ENCODE measurements at regions not wholly inside any gene's neighbourhood (a gene's known extent, or its start where the extent isn't known, plus 50 kb on each side); places are given as distances from the start of the nearest gene placed in this dataset.

DNA sequence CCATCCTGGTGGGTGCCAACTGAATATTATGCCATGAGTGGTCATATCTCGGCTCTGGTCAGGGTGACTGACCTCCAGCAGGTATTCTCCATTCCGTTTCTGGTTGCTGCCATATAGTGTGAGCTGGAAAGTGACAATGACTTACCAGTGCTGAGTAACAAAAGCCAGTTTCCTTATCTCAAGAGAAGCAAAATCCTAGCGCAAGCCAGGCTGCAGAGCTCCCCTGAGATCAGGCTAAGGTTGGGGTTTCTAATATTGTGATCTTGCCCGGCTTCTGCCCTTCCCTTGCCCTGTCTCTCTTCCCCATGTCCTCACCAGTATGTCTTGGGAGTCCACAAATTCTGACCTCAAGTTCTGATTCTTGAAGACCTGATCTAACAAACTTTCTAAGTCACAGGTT lies 271.3 kb upstream of the SPTLC3 start:
- no peak for DNase-seq (ENCODE audit: unreplicated experiment)
- TF ChIP-seq, protein P1, sequence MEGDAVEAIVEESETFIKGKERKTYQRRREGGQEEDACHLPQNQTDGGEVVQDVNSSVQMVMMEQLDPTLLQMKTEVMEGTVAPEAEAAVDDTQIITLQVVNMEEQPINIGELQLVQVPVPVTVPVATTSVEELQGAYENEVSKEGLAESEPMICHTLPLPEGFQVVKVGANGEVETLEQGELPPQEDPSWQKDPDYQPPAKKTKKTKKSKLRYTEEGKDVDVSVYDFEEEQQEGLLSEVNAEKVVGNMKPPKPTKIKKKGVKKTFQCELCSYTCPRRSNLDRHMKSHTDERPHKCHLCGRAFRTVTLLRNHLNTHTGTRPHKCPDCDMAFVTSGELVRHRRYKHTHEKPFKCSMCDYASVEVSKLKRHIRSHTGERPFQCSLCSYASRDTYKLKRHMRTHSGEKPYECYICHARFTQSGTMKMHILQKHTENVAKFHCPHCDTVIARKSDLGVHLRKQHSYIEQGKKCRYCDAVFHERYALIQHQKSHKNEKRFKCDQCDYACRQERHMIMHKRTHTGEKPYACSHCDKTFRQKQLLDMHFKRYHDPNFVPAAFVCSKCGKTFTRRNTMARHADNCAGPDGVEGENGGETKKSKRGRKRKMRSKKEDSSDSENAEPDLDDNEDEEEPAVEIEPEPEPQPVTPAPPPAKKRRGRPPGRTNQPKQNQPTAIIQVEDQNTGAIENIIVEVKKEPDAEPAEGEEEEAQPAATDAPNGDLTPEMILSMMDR (IDR thresholded peaks at IDR 0.05; ENCODE audit: unreplicated experiment) = no peak
- no TSS peak for BruUV-seq (replicated peaks)
- Mint-ChIP-seq H3K27me3 (ENCODE audit: insufficient read depth, unreplicated experiment) (no peaks in the 10 kb centered on the region), H3K4me3 (ENCODE audit: unreplicated experiment) (no peak overlapping the region), H3K36me3 (ENCODE audit: insufficient read depth, unreplicated experiment) (no peaks in the 10 kb centered on the region), H3K4me1 (ENCODE audit: insufficient read depth, unreplicated experiment) (no peaks in the 10 kb centered on the region), H3K27ac (ENCODE audit: low read depth, unreplicated experiment) (no peak overlapping the region), H3K9me3 (ENCODE audit: unreplicated experiment) (no peaks in the 10 kb centered on the region)
- CTCF ChIA-PET = no interaction called here
- intact Hi-C loops (cut with micrococcal nuclease) = no loop called here
- POLR2A ChIA-PET = no interaction called here

GRCh38 chr20:12737900-12738299 lies 270.9 kb upstream of the SPTLC3 start:
- intact Hi-C loops (cut with micrococcal nuclease) = no loop called here
- no peak for DNase-seq (ENCODE audit: unreplicated experiment)
- Mint-ChIP-seq H3K27ac (ENCODE audit: low read depth, unreplicated experiment) (no peak overlapping the region), H3K27me3 (ENCODE audit: insufficient read depth, unreplicated experiment) (no peaks in the 10 kb centered on the region), H3K4me1 (ENCODE audit: insufficient read depth, unreplicated experiment) (no peaks in the 10 kb centered on the region), H3K4me3 (ENCODE audit: unreplicated experiment) (no peak overlapping the region), H3K9me3 (ENCODE audit: unreplicated experiment) (no peaks in the 10 kb centered on the region), H3K36me3 (ENCODE audit: insufficient read depth, unreplicated experiment) (no peaks in the 10 kb centered on the region)
- POLR2A ChIA-PET = no interaction called here
- CTCF ChIA-PET = no interaction called here
- TF ChIP-seq, protein P1 (IDR thresholded peaks at IDR 0.05; ENCODE audit: unreplicated experiment) = no peak
- BruUV-seq (replicated peaks) = no TSS peak

GRCh38 chr20:12740647-12741046 lies 268.1 kb upstream of the SPTLC3 start:
- H3K4me1 Mint-ChIP-seq (ENCODE audit: insufficient read depth, unreplicated experiment) = no peaks in the 10 kb centered on the region
- no peak overlapping the region for H3K27ac Mint-ChIP-seq (ENCODE audit: low read depth, unreplicated experiment)
- no peak for DNase-seq (ENCODE audit: unreplicated experiment)
- no peaks in the 10 kb centered on the region for H3K36me3 Mint-ChIP-seq (ENCODE audit: insufficient read depth, unreplicated experiment)
- H3K4me3 Mint-ChIP-seq (ENCODE audit: unreplicated experiment) = no peak overlapping the region
- ChIA-PET POLR2A (no interaction called here), CTCF (interaction anchor here (0.5 to 1.2 kb wide), 4 partner anchors 14 to 1035 kb away, joined by 3 read pairs; no protein-coding TSS in a partner anchor)
- intact Hi-C loops (cut with micrococcal nuclease) = no loop called here
- no peaks in the 10 kb centered on the region for H3K27me3 Mint-ChIP-seq (ENCODE audit: insufficient read depth, unreplicated experiment)
- TF ChIP-seq, protein P1 (IDR thresholded peaks at IDR 0.05; ENCODE audit: unreplicated experiment) = no peak
- BruUV-seq (replicated peaks) = no TSS peak
- H3K9me3 Mint-ChIP-seq (ENCODE audit: unreplicated experiment) = no peaks in the 10 kb centered on the region

GRCh38 chr20:12744037-12744436 lies 264.7 kb upstream of the SPTLC3 start:
- no peak overlapping the region for H3K27ac Mint-ChIP-seq (ENCODE audit: low read depth, unreplicated experiment)
- no TSS peak for BruUV-seq (replicated peaks)

More at GRCh38 chr20:12744037-12744436, 264.7 kb upstream of the SPTLC3 start:
- TF ChIP-seq, protein P1 (IDR thresholded peaks at IDR 0.05; ENCODE audit: unreplicated experiment) = no peak
- Mint-ChIP-seq H3K4me3 (ENCODE audit: unreplicated experiment) (no peak overlapping the region), H3K4me1 (ENCODE audit: insufficient read depth, unreplicated experiment) (no peaks in the 10 kb centered on the region), H3K9me3 (ENCODE audit: unreplicated experiment) (no peaks in the 10 kb centered on the region), H3K27me3 (ENCODE audit: insufficient read depth, unreplicated experiment) (peaks cover 15% of the 10 kb centered on the region), H3K36me3 (ENCODE audit: insufficient read depth, unreplicated experiment) (no peaks in the 10 kb centered on the region)
- ChIA-PET CTCF (no interaction called here), POLR2A (no interaction called here)
- DNase-seq (ENCODE audit: unreplicated experiment) = no peak
- intact Hi-C loops (cut with micrococcal nuclease) = no loop called here

Measured in MCF 10A (cell line).